ENCODE measurements at regions not wholly inside any gene's neighbourhood (a gene's known extent, or its start where the extent isn't known, plus 50 kb on each side); places are given as distances from the start of the nearest gene placed in this dataset.
A peak's percentile ranks its signal among the peaks of the same experiment; 100 is the strongest.

DNA sequence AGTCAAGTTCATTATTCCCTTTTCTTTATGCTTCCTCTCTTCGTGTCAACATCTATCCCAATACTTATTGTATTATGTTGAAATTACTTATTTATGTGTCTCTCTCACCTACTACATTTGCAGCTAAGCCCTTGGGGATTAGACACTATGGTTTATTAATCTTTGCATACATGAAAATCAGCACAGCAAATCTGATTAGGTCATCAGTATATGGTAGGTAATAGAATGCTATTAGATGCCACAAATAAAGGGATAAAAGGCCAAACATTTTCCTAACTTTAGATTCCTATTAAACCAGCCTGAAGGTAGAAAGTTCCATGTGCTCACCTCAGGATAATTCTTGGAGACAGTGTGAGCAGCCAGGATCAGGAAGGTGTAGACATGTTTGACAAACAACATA lies 490.1 kb upstream of the MPDZ start:
- TF ChIP-seq NFIC (IDR thresholded peaks at IDR 0.05) (no peak), USF1 (IDR thresholded peaks at IDR 0.05) (no peak), REST (IDR thresholded peaks at IDR 0.05; ENCODE audit: low read depth) (no peak), TCF12 (IDR thresholded peaks at IDR 0.05; ENCODE audit: low read depth) (no peak), EGR1 (IDR thresholded peaks at IDR 0.05) (no peak), TEAD4 (IDR thresholded peaks at IDR 0.05) (no peak), CREB1 (IDR thresholded peaks at IDR 0.05; ENCODE audit: low read depth) (no peak), CEBPB (IDR thresholded peaks at IDR 0.05) (no peak)
- TF ChIP-seq, protein P1, sequence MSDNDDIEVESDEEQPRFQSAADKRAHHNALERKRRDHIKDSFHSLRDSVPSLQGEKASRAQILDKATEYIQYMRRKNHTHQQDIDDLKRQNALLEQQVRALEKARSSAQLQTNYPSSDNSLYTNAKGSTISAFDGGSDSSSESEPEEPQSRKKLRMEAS (IDR thresholded peaks at IDR 0.05), result no peak

DNA sequence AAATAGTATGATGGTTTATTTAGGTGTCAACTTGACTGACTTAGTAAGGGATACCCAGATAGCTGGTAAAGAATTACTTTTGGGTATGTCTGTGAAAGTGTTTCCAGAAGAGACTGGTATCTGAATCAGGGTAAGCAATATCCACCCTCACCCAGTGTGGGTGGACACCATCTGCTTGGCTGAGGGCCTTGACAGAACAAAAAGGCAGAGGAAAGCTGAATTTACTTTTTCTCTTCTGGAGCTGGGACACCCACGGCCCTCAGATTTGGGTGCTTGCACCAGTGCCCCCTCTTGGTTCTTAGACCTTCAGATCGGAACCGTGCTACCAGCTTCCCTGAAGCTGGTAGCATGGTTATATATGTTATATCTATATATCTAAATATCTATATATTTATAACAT lies 489.5 kb upstream of the MPDZ start:
- TF ChIP-seq TCF12 (IDR thresholded peaks at IDR 0.05; ENCODE audit: low read depth) (no peak), TAF1 (IDR thresholded peaks at IDR 0.05; ENCODE audit: low read depth) (no peak), REST (IDR thresholded peaks at IDR 0.05; ENCODE audit: low read depth) (no peak), CREB1 (IDR thresholded peaks at IDR 0.05; ENCODE audit: low read depth) (no peak), YY1 (IDR thresholded peaks at IDR 0.05; ENCODE audit: low read depth) (no peak), USF1 (IDR thresholded peaks at IDR 0.05) (no peak), FOXM1 (IDR thresholded peaks at IDR 0.05; ENCODE audit: borderline replicate concordance, low read depth) (no peak), NFIC (IDR thresholded peaks at IDR 0.05) (no peak), TEAD4 (IDR thresholded peaks at IDR 0.05) (no peak), RAD21 (IDR thresholded peaks at IDR 0.05; ENCODE audit: low read depth) (no peak), EGR1 (IDR thresholded peaks at IDR 0.05) (no peak), ZBTB7A (IDR thresholded peaks at IDR 0.05; ENCODE audit: low read depth) (no peak), EP300 (IDR thresholded peaks at IDR 0.05; ENCODE audit: borderline replicate concordance) (no peak), CEBPB (IDR thresholded peaks at IDR 0.05) (no peak)
- TF ChIP-seq, protein P1 (IDR thresholded peaks at IDR 0.05), result no peak

DNA sequence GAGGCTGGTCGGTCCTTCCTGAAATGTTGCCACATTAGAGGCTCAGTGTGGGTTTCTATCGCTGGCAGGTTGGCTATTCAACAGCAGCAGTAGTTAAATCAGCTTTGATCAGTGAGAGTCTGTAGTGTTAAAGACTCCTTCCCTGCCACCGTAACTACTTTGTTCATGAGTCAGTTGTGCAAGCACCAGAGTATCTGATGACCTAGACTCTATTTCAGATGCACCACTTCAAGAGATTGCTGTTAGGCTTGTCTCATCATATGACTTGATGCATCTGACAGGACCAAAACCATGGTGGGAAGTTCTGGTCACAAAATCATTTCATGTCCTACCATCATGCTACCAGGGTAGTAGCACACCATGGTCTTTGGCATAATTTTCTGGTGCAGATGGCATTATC lies 482.7 kb upstream of the MPDZ start:
- TF ChIP-seq USF1 (IDR thresholded peaks at IDR 0.05), result no peak
- TF ChIP-seq RAD21 (IDR thresholded peaks at IDR 0.05; ENCODE audit: low read depth), result no peak

DNA sequence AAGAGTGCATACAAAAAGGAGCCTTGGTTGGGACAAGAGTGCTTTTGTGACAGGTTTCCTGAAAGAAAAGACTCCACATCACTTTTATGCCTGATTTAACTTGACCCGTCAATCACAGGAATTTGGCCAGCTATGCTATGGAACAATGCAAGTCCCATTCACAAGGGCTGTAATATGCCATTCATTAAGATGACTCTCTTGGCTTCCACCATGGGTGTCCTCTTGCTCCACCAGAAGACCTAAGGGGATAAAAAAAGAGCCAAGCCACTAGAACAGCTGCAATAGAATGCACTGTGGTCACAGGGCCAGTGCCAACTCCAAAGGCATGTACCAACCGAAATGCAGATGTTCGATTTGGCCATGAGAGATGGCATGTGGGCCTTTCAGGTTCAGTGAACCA lies 480.1 kb upstream of the MPDZ start:
- TF ChIP-seq CEBPB (IDR thresholded peaks at IDR 0.05) (no peak), NFIC (IDR thresholded peaks at IDR 0.05) (0 out of 2 replicates have a peak, but pooled peaks have one; percentile 34), TCF12 (IDR thresholded peaks at IDR 0.05; ENCODE audit: low read depth) (0 out of 2 replicates have a peak, but pooled peaks have one; percentile 20)

- TF ChIP-seq YY1 (IDR thresholded peaks at IDR 0.05; ENCODE audit: low read depth) (no peak), REST (IDR thresholded peaks at IDR 0.05; ENCODE audit: low read depth) (no peak), CEBPB (IDR thresholded peaks at IDR 0.05) (no peak), FOXM1 (IDR thresholded peaks at IDR 0.05; ENCODE audit: borderline replicate concordance, low read depth) (no peak), RAD21 (IDR thresholded peaks at IDR 0.05; ENCODE audit: low read depth) (no peak)
- TF ChIP-seq, protein P1 (IDR thresholded peaks at IDR 0.05), result no peak
Measured at GRCh38 chr9:13758936-13759335, 479.4 kb upstream of the MPDZ start.
